HCT116 (cell line): ENCODE measurements at regions not wholly inside any gene's neighbourhood (a gene's known extent, or its start where the extent isn't known, plus 50 kb on each side); places are given as distances from the start of the nearest gene placed in this dataset.

Experiments
- CTCF ChIP-seq, 3 experiments: fragments of 200-600 bp in 1 of 3; sonication (generic) in 1 of 3; IDR thresholded peaks in 2 of 3; conservative IDR thresholded peaks in 1 of 3; 2 replicates each; pipeline ENCODE4 v1.5.1; 2012 to 2017; ENCODE audit warnings: low read depth in 2 of 3, low read length in 2 of 3, antibody characterized with exemption in 1 of 3, borderline replicate concordance in 1 of 3, control low read depth in 1 of 3, mild to moderate bottlenecking in 1 of 3, mixed read lengths in 1 of 3, mixed run types in 1 of 3, moderate library complexity in 1 of 3; ENCODE audit not compliant: insufficient read depth in 1 of 3
- EZH2 ChIP-seq: fragments of 200-600 bp; sonication (generic); IDR thresholded peaks from 2 replicates; pipeline ENCODE4 v1.6.1; 2017; ENCODE audit warnings: antibody characterized with exemption, mixed run types
- JUND ChIP-seq: IDR thresholded peaks from 2 replicates; pipeline ENCODE4 v1.6.1; 2012
- POLR2A ChIP-seq: IDR thresholded peaks from 2 replicates; pipeline ENCODE4 v1.7.0; 2011; ENCODE audit warnings: borderline replicate concordance; ENCODE audit not compliant: insufficient read depth, insufficient read length; ENCODE audit errors: extremely low read depth
- POLR2AphosphoS5 ChIP-seq: IDR thresholded peaks from 2 replicates; pipeline ENCODE4 v1.6.1; 2011; ENCODE audit warnings: mild to moderate bottlenecking, low read depth, low read length, moderate library complexity
- RAD21 ChIP-seq: IDR thresholded peaks from 2 replicates; pipeline ENCODE4 v1.6.1; 2012; ENCODE audit warnings: low read depth, mild to moderate bottlenecking
- REST ChIP-seq: IDR thresholded peaks from 2 replicates; pipeline ENCODE4 v1.6.1; 2012; ENCODE audit warnings: low read depth
- SRF ChIP-seq: IDR thresholded peaks from 2 replicates; pipeline ENCODE4 v1.6.1; 2012; ENCODE audit warnings: low read depth
- TCF7L2 ChIP-seq: IDR thresholded peaks from 2 replicates; pipeline ENCODE4 v1.7.0; 2011; ENCODE audit warnings: borderline replicate concordance, inconsistent platforms; ENCODE audit not compliant: insufficient read depth, insufficient read length; ENCODE audit errors: extremely low read depth
- YY1 ChIP-seq: IDR thresholded peaks from 2 replicates; pipeline ENCODE4 v1.6.1; 2011; ENCODE audit warnings: low read length, low read depth, moderate library complexity, mild to moderate bottlenecking; ENCODE audit not compliant: insufficient replicate concordance; ENCODE audit errors: extremely low read depth
- TF ChIP-seq, protein P1 (sequence below): IDR thresholded peaks from 2 replicates; pipeline ENCODE4 v1.6.1; 2012

- no peak for TF ChIP-seq CTCF (IDR thresholded peaks at IDR 0.05 in 2 of 3, conservative IDR thresholded peaks at IDR 0.05 in 1 of 3; ENCODE audit: borderline replicate concordance in 1 of 3, insufficient read depth in 1 of 3, low read depth in 2 of 3, low read length in 2 of 3)
- no peak for TF ChIP-seq JUND
- no peak for TF ChIP-seq POLR2A
- no peak for TF ChIP-seq TCF7L2
- TF ChIP-seq POLR2AphosphoS5: no peak
- no peak for TF ChIP-seq REST
- no peak for TF ChIP-seq YY1
- no peak for TF ChIP-seq EZH2
- no peak for TF ChIP-seq RAD21
- TF ChIP-seq, protein P1, sequence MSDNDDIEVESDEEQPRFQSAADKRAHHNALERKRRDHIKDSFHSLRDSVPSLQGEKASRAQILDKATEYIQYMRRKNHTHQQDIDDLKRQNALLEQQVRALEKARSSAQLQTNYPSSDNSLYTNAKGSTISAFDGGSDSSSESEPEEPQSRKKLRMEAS: no peak
- TF ChIP-seq SRF: no peak
Observed at GRCh38 chr4:187417721-187418120, 577.9 kb upstream of the ZFP42 start.
